ENCODE measurements at regions not wholly inside any gene's neighbourhood (a gene's known extent, or its start where the extent isn't known, plus 50 kb on each side); places are given as distances from the start of the nearest gene placed in this dataset.

DNA sequence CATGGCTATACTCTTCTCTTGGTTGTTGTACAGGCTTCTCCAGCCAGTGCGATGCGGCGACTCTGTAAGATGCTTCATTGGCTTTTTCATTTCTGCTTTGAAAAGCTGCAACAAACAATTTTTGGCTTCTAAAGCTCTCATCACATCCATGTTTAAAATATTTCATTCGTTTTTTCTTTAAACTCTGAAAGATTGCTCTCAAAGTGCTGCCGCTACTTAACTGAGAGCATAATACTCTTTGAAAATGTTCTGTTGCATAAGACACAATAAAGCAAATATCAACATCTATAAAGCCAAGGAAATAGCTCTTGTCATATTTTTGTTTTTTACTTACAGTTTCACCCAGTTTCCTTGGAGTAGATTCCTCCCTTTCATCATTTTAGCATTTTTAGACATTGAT lies 468.3 kb downstream of the TBC1D22A start:
- no peak for DNase-seq (ENCODE audit: low spot score)

DNA sequence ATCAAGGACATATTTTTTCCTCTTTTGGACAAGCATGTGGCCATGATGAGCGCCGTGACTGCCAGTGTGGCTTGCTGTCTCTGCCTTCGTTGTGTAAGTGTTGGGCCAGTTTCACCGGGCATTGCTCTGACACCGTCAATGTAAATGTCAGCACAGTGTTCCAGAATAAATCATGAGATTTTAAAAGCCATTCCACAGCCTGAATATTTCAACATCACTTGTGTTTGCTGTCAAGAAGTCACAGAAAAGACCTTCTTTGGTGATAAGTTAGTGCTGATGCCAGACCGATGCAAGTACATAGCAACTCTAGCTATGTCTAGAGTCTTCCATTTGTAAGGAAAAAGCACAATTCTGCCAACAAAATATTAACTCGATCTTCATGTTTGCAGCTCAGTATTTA lies 467.8 kb downstream of the TBC1D22A start:
- no peak for DNase-seq (ENCODE audit: low spot score)

DNA sequence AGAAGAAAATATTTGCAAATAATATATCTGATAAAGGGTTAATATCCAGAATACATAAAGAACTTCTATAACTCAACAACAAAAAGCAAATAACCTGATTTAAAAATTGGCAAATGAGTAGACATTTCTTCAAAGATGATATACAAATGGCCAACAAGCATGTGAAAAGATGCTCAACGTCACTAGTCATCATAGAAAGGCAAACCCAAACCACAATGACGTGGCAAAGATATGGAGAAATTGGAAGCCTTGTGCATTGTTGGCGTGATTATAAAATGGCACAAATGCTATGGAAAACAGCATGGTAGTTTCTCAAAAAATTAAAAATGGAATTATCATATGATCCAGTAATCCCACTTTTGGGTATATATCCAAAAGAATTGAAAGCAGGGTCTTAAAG lies 466.3 kb downstream of the TBC1D22A start:
- no peak for DNase-seq (ENCODE audit: low spot score)

DNA sequence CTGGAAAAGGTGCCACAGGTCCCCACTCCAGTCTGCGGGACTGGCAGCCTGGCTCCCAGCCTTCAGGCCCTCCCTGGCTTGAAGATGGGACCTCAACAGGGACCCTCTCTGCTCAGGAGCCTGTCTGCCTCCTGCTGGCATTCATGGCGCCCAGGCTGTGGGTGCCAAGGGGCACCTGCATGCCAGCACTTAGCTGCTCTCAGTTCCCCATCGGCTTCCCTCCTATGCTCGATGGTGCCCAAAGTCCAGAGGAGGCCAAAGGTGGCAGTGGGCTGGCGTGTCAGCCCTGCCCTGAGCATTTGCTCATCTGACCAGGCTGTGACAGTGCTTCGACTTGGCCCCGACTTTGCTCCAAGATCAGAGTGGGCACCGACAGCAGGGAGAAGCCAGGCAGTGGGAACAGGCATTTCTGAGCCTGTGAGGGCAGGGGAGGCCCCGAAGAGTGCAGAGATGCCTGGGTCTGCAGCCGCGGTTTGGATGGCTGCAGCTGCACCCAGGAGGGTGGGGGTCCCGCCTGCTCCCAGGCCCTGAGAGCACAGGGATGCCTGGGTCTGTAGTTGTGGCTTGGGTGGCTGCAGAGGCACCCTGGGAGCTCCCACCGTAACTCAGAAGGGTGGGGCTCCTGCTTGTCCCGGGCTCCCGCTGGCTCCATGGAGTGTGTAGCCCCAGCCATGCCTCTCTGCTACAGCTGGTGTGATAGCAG lies 463.6 kb downstream of the TBC1D22A start:
- DNase-seq (ENCODE audit: low spot score), result peak; percentile 9

DNA sequence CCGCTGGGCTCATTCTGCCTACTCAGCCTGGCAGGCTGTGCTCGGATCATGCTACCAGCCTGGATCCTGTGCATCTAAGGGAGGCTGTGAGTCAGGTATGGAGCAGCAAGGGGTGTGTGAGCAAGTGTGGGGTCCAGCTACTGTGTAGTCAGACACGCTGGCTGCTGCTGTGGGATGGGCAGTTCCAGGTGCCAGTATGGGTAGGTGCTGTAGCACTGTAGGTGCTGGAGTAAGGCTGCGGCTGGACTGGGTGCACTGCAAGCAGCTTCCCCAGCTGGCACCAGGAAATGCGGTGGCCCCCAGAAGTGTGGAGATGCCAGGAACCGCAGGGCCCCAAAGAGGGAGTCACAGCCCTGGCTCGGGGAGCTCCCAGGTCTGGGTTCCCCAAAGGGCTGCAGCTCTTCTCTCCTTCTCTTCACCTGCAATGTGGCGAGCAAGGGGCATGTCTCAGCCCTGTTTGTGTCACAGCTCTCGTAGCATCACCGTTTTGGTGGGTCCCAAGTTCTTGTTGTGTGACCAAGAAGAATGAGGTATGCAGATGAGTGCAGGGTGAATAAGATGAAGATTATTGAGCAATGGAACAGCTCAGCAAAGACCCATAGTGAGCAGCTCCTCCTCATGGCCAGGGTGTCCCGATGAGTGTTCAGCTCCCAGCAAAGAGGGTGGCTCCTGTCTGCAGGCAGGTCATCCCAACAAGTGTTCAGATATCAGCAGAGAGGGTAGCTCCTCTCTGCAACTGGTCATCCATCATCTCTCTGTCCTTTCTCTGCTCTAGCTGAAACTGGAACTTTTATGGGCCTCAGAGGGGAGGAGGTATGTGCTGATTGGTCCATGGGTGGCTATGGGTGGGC lies 462.9 kb downstream of the TBC1D22A start:
- peak; percentile 13 for DNase-seq (ENCODE audit: low spot score)
